CD4-positive, alpha-beta T cell (primary cell): ENCODE measurements at regions not wholly inside any gene's neighbourhood (a gene's known extent, or its start where the extent isn't known, plus 50 kb on each side); places are given as distances from the start of the nearest gene placed in this dataset.

Experiments
- ATAC-seq: fragments of 200-7000 bp; cut with Tn5 transposase; one replicate; pipeline ENCODE4 v1.10.0; 2022; ENCODE audit warnings: mild to moderate bottlenecking; ENCODE audit not compliant: poor library complexity
- CTCF ChIA-PET: fragments of 350-600 bp; sonication (Branson Sonifier 250); formaldehyde crosslinking; loops from one replicate; lab custom pipeline; 2021; ENCODE audit warnings: antibody characterized with exemption, inconsistent platforms; lab: Charles Lee
- POLR2A ChIA-PET: fragments of 350-600 bp; sonication (Branson Sonifier 250); formaldehyde crosslinking; loops from one replicate; lab custom pipeline; 2021; ENCODE audit warnings: antibody characterized with exemption, inconsistent platforms; lab: Charles Lee
- DNase-seq, 14 experiments: peaks; one replicate each; pipeline ENCODE4 v3.0.0-alpha.2; 2013 to 2020; ENCODE audit warnings: mixed read lengths in 2 of 14
- H3K27ac ChIP-seq, 2 donors: one replicate each; pipeline versions ENCODE4 v1.5.1 to v1.7.0; 2013; ENCODE audit warnings: low read length in 2 of 2, low read depth in 1 of 2, mild to moderate bottlenecking in 1 of 2
- H3K27me3 ChIP-seq, 2 experiments: 1 replicate in 1 of 2; 2 replicates in 1 of 2; pipeline versions ENCODE4 v1.6.1 to v1.7.0; 2013; ENCODE audit warnings: low read length in 2 of 2, control low read depth in 1 of 2, mild to moderate bottlenecking in 1 of 2, moderate library complexity in 1 of 2; ENCODE audit not compliant: insufficient read depth in 2 of 2, control insufficient read depth in 1 of 2
- H3K36me3 ChIP-seq: one replicate; pipeline ENCODE4 v1.6.1; 2013; ENCODE audit warnings: low read length, control low read depth; ENCODE audit not compliant: insufficient read depth
- H3K4me1 ChIP-seq: one replicate; pipeline ENCODE4 v1.6.1; 2013; ENCODE audit warnings: low read length, control low read depth; ENCODE audit not compliant: insufficient read depth
- H3K4me3 ChIP-seq: one replicate; pipeline ENCODE4 v1.5.1; 2013; ENCODE audit warnings: mild to moderate bottlenecking, low read length, moderate library complexity
- H3K9me3 ChIP-seq, 2 experiments: 1 replicate in 1 of 2; 2 replicates in 1 of 2; pipeline versions ENCODE4 v1.6.1 to v1.7.0; 2013; ENCODE audit warnings: low read length in 2 of 2, mild to moderate bottlenecking in 2 of 2, control low read depth in 1 of 2, moderate library complexity in 1 of 2; ENCODE audit not compliant: control insufficient read depth in 1 of 2, insufficient read depth in 1 of 2
- H3K27ac Mint-ChIP-seq: one replicate; pipeline ENCODE4 v1.8.0; 2020; ENCODE audit warnings: mixed read lengths
- H3K27me3 Mint-ChIP-seq: one replicate; pipeline ENCODE4 v1.8.0; 2021; ENCODE audit warnings: mixed read lengths
- H3K36me3 Mint-ChIP-seq: one replicate; pipeline ENCODE4 v1.8.0; 2021; ENCODE audit warnings: low read depth, mixed read lengths
- H3K4me1 Mint-ChIP-seq: one replicate; pipeline ENCODE4 v1.8.0; 2021; ENCODE audit warnings: low read depth, mixed read lengths
- H3K4me3 Mint-ChIP-seq: one replicate; pipeline ENCODE4 v1.8.0; 2020; ENCODE audit warnings: mild to moderate bottlenecking, mixed read lengths
- H3K9me3 Mint-ChIP-seq: one replicate; pipeline ENCODE4 v1.8.0; 2020; ENCODE audit warnings: mixed read lengths
- CTCF ChIP-seq: fragments of 200-600 bp; IDR thresholded peaks from one replicate; pipeline ENCODE4 v1.8.0; 2022; ENCODE audit warnings: antibody characterized with exemption, mild to moderate bottlenecking
- intact Hi-C, 2 experiments: fragments of 100-400 bp; cut with DNase I in 1 of 2; cut with micrococcal nuclease in 1 of 2; formaldehyde crosslinking; loops; one replicate each; pipeline versions ENCODE4 v1.15.1 to v1.9.0; 2023 to 2025; cut with DNase I, micrococcal nuclease

- no peaks in the 10 kb centered on the region for H3K9me3 Mint-ChIP-seq
- peak overlapping the region; percentile 77 for H3K27ac Mint-ChIP-seq
- no peak for TF ChIP-seq CTCF
- intact Hi-C loops: loop anchor here (10.0 kb wide), 3 partner anchors 97 to 487 kb away; no protein-coding TSS in a partner anchor
- H3K36me3 ChIP-seq: no peaks in the 10 kb centered on the region
- ChIA-PET POLR2A (interaction anchor here (0.7 to 2.6 kb wide), 3 partner anchors 97 to 1543 kb away, joined by 3 to 8 read pairs (median 4); no protein-coding TSS in a partner anchor), CTCF (interaction anchor here (3.0 kb wide), 1 partner anchor 60 kb away, joined by 16 read pairs; no protein-coding TSS in a partner anchor)
- no peaks in the 10 kb centered on the region for H3K27me3 Mint-ChIP-seq
- H3K27me3 ChIP-seq: no peaks in the 10 kb centered on the region
- H3K4me1 ChIP-seq: peaks cover 43% of the 10 kb centered on the region
- H3K36me3 Mint-ChIP-seq: peaks cover 31% of the 10 kb centered on the region
- H3K4me3 Mint-ChIP-seq: peak overlapping the region; percentile 11
- ATAC-seq: no peak
- H3K4me3 ChIP-seq: no peak overlapping the region
- no peaks in the 10 kb centered on the region for H3K9me3 ChIP-seq
- H3K4me1 Mint-ChIP-seq: peaks cover 71% of the 10 kb centered on the region
- peak in 2 of 14 experiments; percentile 40 to 44 for DNase-seq
- peak overlapping the region; percentile 58 to 68 for H3K27ac ChIP-seq
Observed at GRCh38 chr12:91871751-91872150, 273.9 kb downstream of the BTG1 start.

GRCh38 chr12:91870872-91871707, 274.6 kb downstream of the BTG1 start:
- intact Hi-C loops: loop anchor here (10.0 kb wide), 3 partner anchors 96 to 486 kb away; no protein-coding TSS in a partner anchor
- Histone ChIP-seq H3K4me1 (peaks cover 37% of the 10 kb centered on the region), H3K4me3 (no peak overlapping the region), H3K9me3 (no peaks in the 10 kb centered on the region), H3K27ac (peak overlapping the region; percentile 58 to 68), H3K36me3 (no peaks in the 10 kb centered on the region), H3K27me3 (no peaks in the 10 kb centered on the region)
- ChIA-PET CTCF (interaction anchor here (0.8 to 3.0 kb wide), 2 partner anchors 25 to 59 kb away, joined by 3 to 16 read pairs; no protein-coding TSS in a partner anchor), POLR2A (interaction anchor here (0.6 to 2.6 kb wide), 9 partner anchors 8 to 275 kb away, joined by 3 to 9 read pairs (median 6); partner anchors contain the start of gene BTG1)
- peak in 4 of 14 experiments; percentile 16 to 81 (median 74) for DNase-seq
- Mint-ChIP-seq H3K9me3 (no peaks in the 10 kb centered on the region), H3K4me3 (peak overlapping the region; percentile 6), H3K4me1 (peaks cover 64% of the 10 kb centered on the region), H3K27me3 (no peaks in the 10 kb centered on the region), H3K36me3 (peaks cover 25% of the 10 kb centered on the region), H3K27ac (peak overlapping the region; percentile 77)
- ATAC-seq: peak; percentile 90
- TF ChIP-seq CTCF: no peak

GRCh38 chr12:91868054-91868453, 277.6 kb downstream of the BTG1 start:
- Mint-ChIP-seq H3K27ac (no peak overlapping the region), H3K27me3 (no peaks in the 10 kb centered on the region), H3K9me3 (no peaks in the 10 kb centered on the region), H3K4me1 (peaks cover 65% of the 10 kb centered on the region), H3K4me3 (no peak overlapping the region), H3K36me3 (peaks cover 6% of the 10 kb centered on the region)
- Histone ChIP-seq H3K36me3 (no peaks in the 10 kb centered on the region), H3K27me3 (no peaks in the 10 kb centered on the region), H3K4me1 (peaks cover 32% of the 10 kb centered on the region), H3K9me3 (no peaks in the 10 kb centered on the region), H3K4me3 (no peak overlapping the region), H3K27ac (no peak overlapping the region)
- DNase-seq: no peak
- no peak for TF ChIP-seq CTCF
- ATAC-seq: no peak
- ChIA-PET POLR2A (interaction anchor here (1.8 kb wide), 1 partner anchor 8 kb away, joined by 8 read pairs; no protein-coding TSS in a partner anchor), CTCF (interaction anchor here (1.4 kb wide), 1 partner anchor 9 kb away, joined by 4 read pairs; no protein-coding TSS in a partner anchor)
- intact Hi-C loops: no loop called here
